OCI-LY3 (cell line): ENCODE measurements at regions not wholly inside any gene's neighbourhood (a gene's known extent, or its start where the extent isn't known, plus 50 kb on each side); places are given as distances from the start of the nearest gene placed in this dataset.

Experiments used
- H2AFZ ChIP-seq: fragments of 200-600, 300-600 bp; shearing (Covaris generic); 2 replicates; pipeline ENCODE4 v1.6.0; 2014; ENCODE audit warnings: antibody characterized with exemption, low read depth, low read length
- H3K27ac ChIP-seq: fragments of 200-600, 300-600 bp; sonication (generic); 2 replicates; pipeline ENCODE4 v1.5.1; 2014; ENCODE audit warnings: mild to moderate bottlenecking, low read length, moderate library complexity, mixed read lengths
- H3K27me3 ChIP-seq: fragments of 200-600, 300-600 bp; sonication (generic); 2 replicates; pipeline ENCODE4 v1.6.1; 2014; ENCODE audit warnings: low read depth, low read length, mixed read lengths
- H3K36me3 ChIP-seq: fragments of 200-600, 300-600 bp; sonication (generic); replicated peaks from 2 replicates; pipeline ENCODE3; 2014; ENCODE audit warnings: low read depth, low read length, mixed read lengths
- H3K4me1 ChIP-seq: fragments of 300-600, 200-600 bp; sonication (generic); 2 replicates; pipeline ENCODE4 v1.6.1; 2014; ENCODE audit warnings: low read length, mixed read lengths
- H3K4me2 ChIP-seq: fragments of 200-600, 300-600 bp; sonication (generic); 2 replicates; pipeline ENCODE4 v1.6.1; 2014; ENCODE audit warnings: low read length, mixed read lengths
- H3K4me3 ChIP-seq: fragments of 300-600, 200-600 bp; sonication (generic); 2 replicates; pipeline ENCODE4 v1.5.1; 2014; ENCODE audit warnings: antibody characterized with exemption, mild to moderate bottlenecking, low read length, moderate library complexity
- H3K79me2 ChIP-seq: fragments of 300-600, 200-600 bp; shearing (Covaris generic); 2 replicates; pipeline ENCODE4 v1.6.1; 2014; ENCODE audit warnings: mild to moderate bottlenecking, low read length, mixed read lengths
- H3K9ac ChIP-seq: fragments of 300-600, 200-600 bp; shearing (Covaris generic); 2 replicates; pipeline ENCODE4 v1.6.0; 2014; ENCODE audit warnings: mild to moderate bottlenecking, low read length, moderate library complexity
- H3K9me3 ChIP-seq: fragments of 200-600, 300-600 bp; shearing (Covaris generic); 2 replicates; pipeline ENCODE4 v1.6.1; 2014; ENCODE audit warnings: low read length, mixed read lengths; ENCODE audit not compliant: insufficient read depth
- H4K20me1 ChIP-seq: fragments of 200-600, 300-600 bp; sonication (generic); 2 replicates; pipeline ENCODE4 v1.6.1; 2016; ENCODE audit warnings: low read length, mixed read lengths; ENCODE audit not compliant: insufficient read depth
- EZH2phosphoT487 ChIP-seq: fragments of 200-600 bp; shearing (Covaris generic); IDR thresholded peaks from 2 replicates; pipeline ENCODE4 v1.6.1; 2018; ENCODE audit warnings: antibody characterized with exemption, mixed run types, low read depth
- TF ChIP-seq, protein P1 (sequence below): fragments of 200-600, 300-600 bp; sonication (generic); IDR thresholded peaks from 2 replicates; pipeline ENCODE4 v1.5.1; 2014; ENCODE audit warnings: antibody characterized with exemption, low read length, low read depth

DNA sequence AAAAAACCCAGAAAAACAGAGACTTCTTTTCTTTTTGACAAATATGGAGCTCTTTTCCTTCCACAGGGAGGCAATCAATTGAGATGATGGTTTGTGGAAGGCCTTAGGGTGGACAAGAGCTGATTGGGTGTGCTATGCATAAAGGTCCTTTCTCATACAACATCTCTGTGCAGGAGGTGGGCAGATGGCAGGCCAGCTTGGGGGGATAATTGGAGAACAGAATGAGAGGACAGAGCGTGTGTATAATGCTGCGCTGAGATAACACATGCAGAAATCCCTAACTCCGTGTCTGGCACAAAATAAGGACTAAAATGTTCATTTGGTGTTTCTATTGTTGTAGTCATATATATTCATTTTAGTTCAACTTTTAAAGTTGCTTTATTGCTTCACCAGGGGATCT, 159.0 kb upstream of the MEF2C start:
- H4K20me1 ChIP-seq = no peaks in the 10 kb centered on the region
- H2AFZ ChIP-seq = no peak overlapping the region
- TF ChIP-seq, protein P1, sequence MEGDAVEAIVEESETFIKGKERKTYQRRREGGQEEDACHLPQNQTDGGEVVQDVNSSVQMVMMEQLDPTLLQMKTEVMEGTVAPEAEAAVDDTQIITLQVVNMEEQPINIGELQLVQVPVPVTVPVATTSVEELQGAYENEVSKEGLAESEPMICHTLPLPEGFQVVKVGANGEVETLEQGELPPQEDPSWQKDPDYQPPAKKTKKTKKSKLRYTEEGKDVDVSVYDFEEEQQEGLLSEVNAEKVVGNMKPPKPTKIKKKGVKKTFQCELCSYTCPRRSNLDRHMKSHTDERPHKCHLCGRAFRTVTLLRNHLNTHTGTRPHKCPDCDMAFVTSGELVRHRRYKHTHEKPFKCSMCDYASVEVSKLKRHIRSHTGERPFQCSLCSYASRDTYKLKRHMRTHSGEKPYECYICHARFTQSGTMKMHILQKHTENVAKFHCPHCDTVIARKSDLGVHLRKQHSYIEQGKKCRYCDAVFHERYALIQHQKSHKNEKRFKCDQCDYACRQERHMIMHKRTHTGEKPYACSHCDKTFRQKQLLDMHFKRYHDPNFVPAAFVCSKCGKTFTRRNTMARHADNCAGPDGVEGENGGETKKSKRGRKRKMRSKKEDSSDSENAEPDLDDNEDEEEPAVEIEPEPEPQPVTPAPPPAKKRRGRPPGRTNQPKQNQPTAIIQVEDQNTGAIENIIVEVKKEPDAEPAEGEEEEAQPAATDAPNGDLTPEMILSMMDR = no peak
- TF ChIP-seq EZH2phosphoT487 = no peak
- H3K9me3 ChIP-seq = no peaks in the 10 kb centered on the region
- H3K27ac ChIP-seq = no peak overlapping the region
- no peak overlapping the region for H3K4me2 ChIP-seq
- H3K79me2 ChIP-seq = no peaks in the 10 kb centered on the region
- H3K9ac ChIP-seq = no peak overlapping the region
- H3K4me1 ChIP-seq = no peaks in the 10 kb centered on the region
- H3K36me3 ChIP-seq = no peaks in the 10 kb centered on the region
- H3K4me3 ChIP-seq = no peak overlapping the region
- no peaks in the 10 kb centered on the region for H3K27me3 ChIP-seq

DNA sequence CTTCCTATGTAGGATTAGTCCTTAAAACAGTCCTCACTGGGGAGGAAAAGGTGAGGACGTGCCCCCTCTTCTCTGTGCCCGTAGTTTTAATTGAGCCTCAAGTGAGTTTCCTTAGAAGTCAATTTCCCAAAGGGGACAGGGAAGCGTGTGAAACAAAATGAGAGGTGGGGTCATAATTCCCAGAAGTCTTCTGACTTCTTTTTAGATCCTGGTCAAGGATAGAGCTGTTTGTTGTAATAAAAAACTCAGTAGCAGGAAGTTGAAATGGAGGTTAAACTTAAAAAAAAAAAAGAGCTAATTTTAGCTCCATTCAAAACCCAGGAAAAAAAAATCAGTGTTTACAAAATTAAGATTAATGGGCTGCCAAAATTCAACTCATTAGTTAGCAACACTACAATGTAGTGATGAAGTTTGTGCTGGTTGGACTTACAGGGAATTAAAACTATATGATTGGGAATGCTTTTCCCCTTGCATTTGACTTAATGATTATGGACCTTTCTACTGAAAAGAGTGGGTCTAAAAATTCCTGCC, 158.3 kb upstream of the MEF2C start:
- Histone ChIP-seq H3K4me3 (no peak overlapping the region), H4K20me1 (no peaks in the 10 kb centered on the region), H3K27ac (no peak overlapping the region), H3K9ac (no peak overlapping the region), H3K36me3 (no peaks in the 10 kb centered on the region), H2AFZ (no peak overlapping the region), H3K27me3 (no peaks in the 10 kb centered on the region), H3K9me3 (no peaks in the 10 kb centered on the region), H3K4me1 (no peaks in the 10 kb centered on the region), H3K79me2 (no peaks in the 10 kb centered on the region), H3K4me2 (no peak overlapping the region)
- TF ChIP-seq, protein P1 = no peak
- no peak for TF ChIP-seq EZH2phosphoT487

DNA sequence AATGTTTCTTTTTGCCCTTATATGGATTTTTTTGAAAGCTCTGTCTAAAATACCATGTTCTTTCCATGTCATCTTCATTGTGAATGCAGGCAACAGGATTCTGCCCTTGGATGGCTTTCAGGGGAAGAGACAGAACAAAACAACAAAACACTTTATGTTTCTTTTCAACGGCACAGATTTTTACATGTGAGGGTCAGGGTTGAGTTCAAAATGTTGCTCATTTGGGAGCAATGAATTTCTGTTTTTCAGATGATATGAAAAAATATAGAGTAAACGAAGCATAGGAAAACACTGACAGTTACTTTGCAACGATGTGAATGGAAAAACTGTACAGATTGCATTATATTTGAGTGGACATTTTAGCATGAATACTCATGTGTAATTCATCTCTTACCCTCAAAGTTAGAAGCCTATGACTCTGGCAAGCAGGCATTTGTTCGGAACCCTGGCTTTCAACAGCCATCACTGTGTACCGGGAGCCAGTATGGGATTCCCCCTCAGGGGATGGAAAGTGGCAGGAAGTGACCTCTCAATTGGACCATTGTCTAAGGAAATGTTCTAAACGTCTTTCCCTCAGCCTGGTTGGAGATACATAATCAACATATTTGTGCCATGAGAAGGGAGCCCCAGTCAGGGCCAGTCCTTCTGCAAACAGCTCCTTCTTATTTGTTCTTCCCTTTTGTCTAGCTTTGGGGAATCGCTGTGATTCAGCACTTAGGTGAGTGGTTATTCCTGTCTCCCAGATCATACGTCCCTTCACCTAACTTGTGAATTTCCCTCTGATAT, 153.9 kb upstream of the MEF2C start:
- Histone ChIP-seq H3K36me3 (no peaks in the 10 kb centered on the region), H3K27me3 (no peaks in the 10 kb centered on the region), H3K9me3 (no peaks in the 10 kb centered on the region), H3K27ac (no peak overlapping the region), H3K79me2 (no peaks in the 10 kb centered on the region), H3K4me3 (no peak overlapping the region), H2AFZ (no peak overlapping the region), H3K9ac (no peak overlapping the region), H3K4me1 (no peaks in the 10 kb centered on the region), H3K4me2 (no peak overlapping the region), H4K20me1 (no peaks in the 10 kb centered on the region)
- TF ChIP-seq, protein P1 = no peak
- no peak for TF ChIP-seq EZH2phosphoT487

DNA sequence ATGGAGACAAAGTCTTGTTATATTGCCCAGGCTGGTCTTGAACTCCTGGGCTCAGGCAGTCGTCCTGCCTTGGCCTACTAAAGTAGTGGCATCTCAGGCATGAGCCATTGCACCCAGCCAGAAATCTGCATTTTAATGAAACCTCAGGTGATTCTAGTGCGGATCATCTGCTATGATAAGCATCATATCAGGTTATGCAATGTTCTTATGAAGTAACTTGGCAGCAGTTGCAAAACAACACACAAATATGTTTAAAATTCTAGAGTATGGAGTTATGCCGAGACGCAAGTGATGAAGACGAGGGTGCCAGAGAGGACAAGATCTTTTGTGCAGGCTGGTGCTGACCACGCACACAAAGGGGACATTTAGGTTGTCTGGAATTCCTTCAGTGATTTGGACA, 153.2 kb upstream of the MEF2C start:
- Histone ChIP-seq H3K9me3 (no peaks in the 10 kb centered on the region), H3K36me3 (no peaks in the 10 kb centered on the region), H3K4me2 (no peak overlapping the region), H3K27ac (no peak overlapping the region), H3K27me3 (no peaks in the 10 kb centered on the region), H3K4me1 (no peaks in the 10 kb centered on the region), H4K20me1 (no peaks in the 10 kb centered on the region), H3K4me3 (no peak overlapping the region), H2AFZ (no peak overlapping the region), H3K9ac (no peak overlapping the region), H3K79me2 (no peaks in the 10 kb centered on the region)
- TF ChIP-seq, protein P1 = no peak
- TF ChIP-seq EZH2phosphoT487 = no peak
